SHP77 treated with DMSO at 0.1 percent for 48 hours (cell line): ENCODE measurements at regions not wholly inside any gene's neighbourhood (a gene's known extent, or its start where the extent isn't known, plus 50 kb on each side); places are given as distances from the start of the nearest gene placed in this dataset.
"Not testable (repeated sequence)": the region's sequence is repeated elsewhere in the genome, so short reads cannot be mapped to it uniquely, and the experiment has no call there.

Experiments
- DNase-seq: peaks from one replicate; lab custom pipeline; 2025; lab: John Stamatoyannopoulos, UW

- no peak for DNase-seq
Observed at GRCh38 chr10:90031776-90032175, 330.4 kb downstream of the KIF20B start.

GRCh38 chr10:90032519-90032918 is 331.1 kb downstream of the KIF20B start:
- no peak for DNase-seq

GRCh38 chr10:90034862-90035261 is 333.5 kb downstream of the KIF20B start:
- not testable (repeated sequence) for DNase-seq

GRCh38 chr10:90041585-90041984 is 340.2 kb downstream of the KIF20B start:
- DNase-seq = no peak

- no peak for DNase-seq
Observed at GRCh38 chr10:90042075-90042474, 340.7 kb downstream of the KIF20B start.

GRCh38 chr10:90047243-90047729 is 345.9 kb downstream of the KIF20B start:
- no peak for DNase-seq

- no peak for DNase-seq
Observed at GRCh38 chr10:90051053-90051452, 349.7 kb downstream of the KIF20B start.

- DNase-seq = no peak
Observed at GRCh38 chr10:90051474-90051873, 350.1 kb downstream of the KIF20B start.

GRCh38 chr10:90062786-90063185 is 361.4 kb downstream of the KIF20B start:
- DNase-seq = no peak

GRCh38 chr10:90064295-90064694 is 362.9 kb downstream of the KIF20B start:
- no peak for DNase-seq

- no peak for DNase-seq
Observed at GRCh38 chr10:90066435-90066834, 365.0 kb downstream of the KIF20B start.

GRCh38 chr10:90075995-90076394 is 374.6 kb downstream of the KIF20B start:
- DNase-seq = no peak

- no peak for DNase-seq
Observed at GRCh38 chr10:90079819-90080218, 378.4 kb downstream of the KIF20B start.

GRCh38 chr10:90086606-90087190 is 385.3 kb downstream of the KIF20B start:
- DNase-seq = not testable (repeated sequence)

- DNase-seq = no peak
Observed at GRCh38 chr10:90087197-90088023, 386.0 kb downstream of the KIF20B start.

- no peak for DNase-seq
Observed at GRCh38 chr10:90088024-90088317, 386.6 kb downstream of the KIF20B start.

GRCh38 chr10:90089719-90090118 is 388.3 kb downstream of the KIF20B start:
- DNase-seq = no peak

- no peak for DNase-seq
Observed at GRCh38 chr10:90096196-90096595, 394.8 kb downstream of the KIF20B start.

- DNase-seq = not testable (repeated sequence)
Observed at GRCh38 chr10:90107581-90107980, 406.2 kb downstream of the KIF20B start.

GRCh38 chr10:90111671-90112070 is 410.3 kb downstream of the KIF20B start:
- no peak for DNase-seq

GRCh38 chr10:90112681-90113080 is 411.3 kb downstream of the KIF20B start:
- DNase-seq = no peak

- DNase-seq = not testable (repeated sequence)
Observed at GRCh38 chr10:90118567-90118966, 417.2 kb downstream of the KIF20B start.

- not testable (repeated sequence) for DNase-seq
Observed at GRCh38 chr10:90119631-90120280, 418.4 kb downstream of the KIF20B start.
